H9 (cell line): ENCODE measurements at regions not wholly inside any gene's neighbourhood (a gene's known extent, or its start where the extent isn't known, plus 50 kb on each side); places are given as distances from the start of the nearest gene placed in this dataset.
A peak's percentile ranks its signal among the peaks of the same experiment; 100 is the strongest.

ENCODE experiments used
- DNase-seq: peaks from one replicate; pipeline ENCODE4 v3.0.0-alpha.2; 2017
- H2AFZ ChIP-seq: one replicate; pipeline ENCODE4 v1.6.1; 2013; ENCODE audit warnings: mild to moderate bottlenecking, low read length, control low read depth, moderate library complexity
- H2AK5ac ChIP-seq: 2 replicates; pipeline ENCODE4 v1.6.1; 2013; ENCODE audit warnings: low read length, control low read depth, mixed read lengths; ENCODE audit not compliant: insufficient read length
- H2BK120ac ChIP-seq: one replicate; pipeline ENCODE4 v1.6.1; 2013; ENCODE audit warnings: low read depth, mild to moderate bottlenecking, low read length, control low read depth, inconsistent platforms; ENCODE audit not compliant: poor library complexity, severe bottlenecking
- H2BK12ac ChIP-seq: 2 replicates; pipeline ENCODE4 v1.6.1; 2013; ENCODE audit warnings: low read length, control low read depth, mixed read lengths, low read depth; ENCODE audit not compliant: insufficient read length
- H2BK15ac ChIP-seq: 2 replicates; pipeline ENCODE4 v1.6.1; 2013; ENCODE audit warnings: low read depth, low read length, control low read depth
- H2BK20ac ChIP-seq: one replicate; pipeline ENCODE4 v1.6.1; 2013; ENCODE audit warnings: low read depth, mild to moderate bottlenecking, low read length, control low read depth, inconsistent platforms; ENCODE audit not compliant: poor library complexity, severe bottlenecking
- H2BK5ac ChIP-seq: 2 replicates; pipeline ENCODE4 v1.6.1; 2013; ENCODE audit warnings: low read length, control low read depth, mixed read lengths; ENCODE audit not compliant: insufficient read length
- H3K14ac ChIP-seq: 2 replicates; pipeline ENCODE4 v1.6.1; 2013; ENCODE audit warnings: low read length, control low read depth; ENCODE audit not compliant: insufficient read depth
- H3K18ac ChIP-seq: 2 replicates; pipeline ENCODE4 v1.6.1; 2013; ENCODE audit warnings: low read depth, mild to moderate bottlenecking, mixed read lengths, low read length, control low read depth; ENCODE audit not compliant: insufficient read length
- H3K23ac ChIP-seq: 2 replicates; pipeline ENCODE4 v1.6.1; 2013; ENCODE audit warnings: low read length, control low read depth, mixed read lengths, low read depth; ENCODE audit not compliant: insufficient read length
- H3K23me2 ChIP-seq: 2 replicates; pipeline ENCODE4 v1.6.1; 2013; ENCODE audit warnings: low read depth, mild to moderate bottlenecking, mixed read lengths, low read length, control low read depth; ENCODE audit not compliant: insufficient read length, poor library complexity, severe bottlenecking
- H3K27ac ChIP-seq: 2 replicates; pipeline ENCODE4 v1.5.1; 2013; ENCODE audit warnings: low read length, control low read depth, mixed read lengths, low read depth; ENCODE audit not compliant: insufficient read length
- H3K27me3 ChIP-seq: 2 replicates; pipeline ENCODE4 v1.6.1; 2013; ENCODE audit warnings: low read length, control low read depth, inconsistent platforms; ENCODE audit not compliant: insufficient read depth
- H3K4ac ChIP-seq: 2 replicates; pipeline ENCODE4 v1.6.1; 2013; ENCODE audit warnings: low read depth, mild to moderate bottlenecking, control low read depth, inconsistent platforms, low read length, moderate library complexity
- H3K4me1 ChIP-seq: 2 replicates; pipeline ENCODE4 v1.6.1; 2013; ENCODE audit warnings: low read length, control low read depth, inconsistent platforms; ENCODE audit not compliant: insufficient read depth
- H3K4me2 ChIP-seq: 2 replicates; pipeline ENCODE4 v1.6.1; 2013; ENCODE audit warnings: low read length, control low read depth, mixed read lengths; ENCODE audit not compliant: insufficient read length, insufficient read depth
- H3K56ac ChIP-seq: 2 replicates; pipeline ENCODE4 v1.6.1; 2013; ENCODE audit warnings: low read depth, mild to moderate bottlenecking, mixed read lengths, low read length, control low read depth; ENCODE audit not compliant: insufficient read length
- H3K79me1 ChIP-seq: 2 replicates; pipeline ENCODE4 v1.6.1; 2013; ENCODE audit warnings: low read depth, mild to moderate bottlenecking, moderate library complexity, low read length, control low read depth, inconsistent platforms; ENCODE audit not compliant: insufficient read depth, poor library complexity, severe bottlenecking
- H3K79me2 ChIP-seq: 2 replicates; pipeline ENCODE4 v1.6.1; 2013; ENCODE audit warnings: low read length, control low read depth, inconsistent platforms; ENCODE audit not compliant: insufficient read depth
- H3K9ac ChIP-seq: 2 replicates; pipeline ENCODE4 v1.6.1; 2013; ENCODE audit warnings: low read length, control low read depth, mixed read lengths; ENCODE audit not compliant: insufficient read length; ENCODE audit errors: extremely low read depth
- H3K9me3 ChIP-seq: one replicate; pipeline ENCODE4 v1.6.1; 2013; ENCODE audit warnings: low read depth, low read length, inconsistent platforms; ENCODE audit not compliant: control insufficient read depth
- H3T11ph ChIP-seq: one replicate; pipeline ENCODE4 v1.6.1; 2013; ENCODE audit warnings: mild to moderate bottlenecking, low read length, control low read depth, inconsistent platforms
- H4K20me1 ChIP-seq: one replicate; pipeline ENCODE4 v1.6.1; 2013; ENCODE audit not compliant: control insufficient read depth, insufficient read length, insufficient read depth
- H4K5ac ChIP-seq: 2 replicates; pipeline ENCODE4 v1.6.1; 2013; ENCODE audit warnings: low read depth, mild to moderate bottlenecking, mixed read lengths, low read length, control low read depth; ENCODE audit not compliant: insufficient read length
- H4K8ac ChIP-seq: replicated peaks from 2 replicates; pipeline ENCODE4 v1.6.1; 2013; ENCODE audit warnings: low read length, control low read depth, mixed read lengths, low read depth; ENCODE audit not compliant: insufficient read length
- H4K91ac ChIP-seq: 2 replicates; pipeline ENCODE4 v1.6.1; 2013; ENCODE audit warnings: low read depth, mild to moderate bottlenecking, moderate library complexity, mixed read lengths, low read length, control low read depth; ENCODE audit not compliant: insufficient read length
- H3K27ac Mint-ChIP-seq, 3 experiments: 2 replicates in 2 of 3; 3 replicates in 1 of 3; pipeline ENCODE4 v1.8.0; 2020 to 2021; ENCODE audit warnings: mixed read lengths in 3 of 3, mild to moderate bottlenecking in 1 of 3, moderate library complexity in 1 of 3
- H3K27me3 Mint-ChIP-seq: 2 replicates; pipeline ENCODE4 v1.8.0; 2021; ENCODE audit warnings: low read depth, mild to moderate bottlenecking, moderate library complexity, mixed read lengths
- H3K36me3 Mint-ChIP-seq, 3 experiments: 2 replicates in 2 of 3; 3 replicates in 1 of 3; pipeline ENCODE4 v1.8.0; 2020 to 2021; ENCODE audit warnings: low read depth in 3 of 3, mixed read lengths in 3 of 3; ENCODE audit not compliant: insufficient read depth in 1 of 3
- H3K4me1 Mint-ChIP-seq, 2 experiments: 2 replicates each; pipeline ENCODE4 v1.8.0; 2020; ENCODE audit warnings: mixed read lengths in 2 of 2
- H3K4me3 Mint-ChIP-seq, 2 experiments: 2 replicates in 1 of 2; 3 replicates in 1 of 2; pipeline ENCODE4 v1.8.0; 2020 to 2021; ENCODE audit warnings: mild to moderate bottlenecking in 2 of 2, mixed read lengths in 2 of 2, moderate library complexity in 1 of 2
- H3K9me3 Mint-ChIP-seq, 2 experiments: 2 replicates in 1 of 2; 3 replicates in 1 of 2; pipeline ENCODE4 v1.8.0; 2020; ENCODE audit warnings: mild to moderate bottlenecking in 2 of 2, mixed read lengths in 2 of 2, moderate library complexity in 1 of 2
- CTCF ChIP-seq: fragments of 200-600 bp; sonication (generic); conservative IDR thresholded peaks from 3 replicates; pipeline ENCODE4 v1.8.0; 2021; ENCODE audit warnings: antibody characterized with exemption, mild to moderate bottlenecking
- WGBS: extraction: QIAGEN DNeasy Blood & Tissue Kit; methylation state at CpG from one replicate; pipeline ENCODE4 v1.1.7; 2013; ENCODE audit warnings: missing lambda C conversion rate, low lambda C conversion rate, mixed read lengths; ENCODE audit not compliant: insufficient read length; ENCODE audit errors: extremely low coverage; 5-methylcytosine and 5-hydroxymethylcytosine counted together

GRCh38 chr17:33968350-33969044, 286.6 kb upstream of the CCL2 start:
- Histone ChIP-seq H2BK20ac (no peak overlapping the region), H3K79me1 (no peaks in the 10 kb centered on the region), H2BK15ac (no peak overlapping the region), H3K9me3 (no peaks in the 10 kb centered on the region), H2AK5ac (no peak overlapping the region), H3K4me1 (peaks cover 3% of the 10 kb centered on the region; the same call in 1 of the 2 replicates), H2BK120ac (no peak overlapping the region), H3K9ac (no peak overlapping the region), H4K20me1 (no peaks in the 10 kb centered on the region), H3K56ac (no peak overlapping the region), H4K5ac (no peak overlapping the region), H2AFZ (no peak overlapping the region), H3K79me2 (no peaks in the 10 kb centered on the region), H3K23ac (no peak overlapping the region), H3K4me2 (no peak overlapping the region), H3K18ac (no peak overlapping the region), H3K27me3 (no peaks in the 10 kb centered on the region), H2BK12ac (no peak overlapping the region), H4K91ac (no peak overlapping the region), H3K27ac (no peak overlapping the region), H3T11ph (no peak overlapping the region), H4K8ac (peak overlapping the region; percentile 47), H3K14ac (peak overlapping the region; percentile 31; the same call in 1 of the 2 replicates), H3K23me2 (no peaks in the 10 kb centered on the region), H2BK5ac (no peak overlapping the region), H3K4ac (no peak overlapping the region)
- Mint-ChIP-seq H3K27ac (peak overlapping the region in 2 of 3 experiments; percentile 75 to 82; a peak in 2 of 7 replicates), H3K4me1 (peaks cover 27 to 28% of the 10 kb centered on the region in 2 experiments), H3K4me3 (no peak overlapping the region), H3K9me3 (no peaks in the 10 kb centered on the region), H3K36me3 (no peaks in the 10 kb centered on the region), H3K27me3 (no peaks in the 10 kb centered on the region; the same call in 1 of the 2 replicates)
- peak; percentile 50 for DNase-seq
- no peak for TF ChIP-seq CTCF
- WGBS, result no CpG with 5 or more reads among the region's 9 CpGs
